GM12864 (cell line): ENCODE measurements at regions not wholly inside any gene's neighbourhood (a gene's known extent, or its start where the extent isn't known, plus 50 kb on each side); places are given as distances from the start of the nearest gene placed in this dataset.

Experiments used
- DNase-seq: peaks from one replicate; pipeline ENCODE4 v3.0.0-alpha.2; 2011; ENCODE audit warnings: low read depth
- H3K4me3 ChIP-seq: 2 replicates; pipeline ENCODE4 v1.5.1; 2011; ENCODE audit warnings: mild to moderate bottlenecking, low read depth, low read length, control low read depth
- TF ChIP-seq, protein P1 (sequence below): IDR thresholded peaks from 2 replicates; pipeline ENCODE4 v1.5.1; 2011; ENCODE audit warnings: low read depth, mild to moderate bottlenecking, moderate library complexity, low read length, control low read depth, inconsistent platforms; ENCODE audit errors: missing control alignments

DNA sequence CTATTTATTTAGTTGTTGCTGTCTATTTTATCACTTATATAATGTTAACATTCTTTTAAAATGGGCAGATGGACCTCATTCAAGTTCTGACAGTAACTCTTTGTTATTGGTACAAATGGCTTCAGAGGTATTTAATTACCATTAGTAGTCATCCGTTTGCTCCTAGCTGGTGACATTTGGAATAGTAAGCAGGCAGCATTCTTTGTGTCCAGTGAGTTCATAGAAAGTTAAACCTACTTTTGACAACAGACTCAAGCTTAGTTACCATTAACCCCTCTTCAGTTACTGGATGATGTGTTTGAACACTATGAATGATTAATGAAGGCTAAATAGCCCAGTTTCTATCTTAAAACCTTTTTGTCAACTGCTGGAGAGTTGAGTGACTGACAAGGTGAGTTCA lies 500.7 kb upstream of the ATP11B start:
- H3K4me3 ChIP-seq, result no peak overlapping the region
- no peak for DNase-seq
- TF ChIP-seq, protein P1, sequence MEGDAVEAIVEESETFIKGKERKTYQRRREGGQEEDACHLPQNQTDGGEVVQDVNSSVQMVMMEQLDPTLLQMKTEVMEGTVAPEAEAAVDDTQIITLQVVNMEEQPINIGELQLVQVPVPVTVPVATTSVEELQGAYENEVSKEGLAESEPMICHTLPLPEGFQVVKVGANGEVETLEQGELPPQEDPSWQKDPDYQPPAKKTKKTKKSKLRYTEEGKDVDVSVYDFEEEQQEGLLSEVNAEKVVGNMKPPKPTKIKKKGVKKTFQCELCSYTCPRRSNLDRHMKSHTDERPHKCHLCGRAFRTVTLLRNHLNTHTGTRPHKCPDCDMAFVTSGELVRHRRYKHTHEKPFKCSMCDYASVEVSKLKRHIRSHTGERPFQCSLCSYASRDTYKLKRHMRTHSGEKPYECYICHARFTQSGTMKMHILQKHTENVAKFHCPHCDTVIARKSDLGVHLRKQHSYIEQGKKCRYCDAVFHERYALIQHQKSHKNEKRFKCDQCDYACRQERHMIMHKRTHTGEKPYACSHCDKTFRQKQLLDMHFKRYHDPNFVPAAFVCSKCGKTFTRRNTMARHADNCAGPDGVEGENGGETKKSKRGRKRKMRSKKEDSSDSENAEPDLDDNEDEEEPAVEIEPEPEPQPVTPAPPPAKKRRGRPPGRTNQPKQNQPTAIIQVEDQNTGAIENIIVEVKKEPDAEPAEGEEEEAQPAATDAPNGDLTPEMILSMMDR, result no peak

DNA sequence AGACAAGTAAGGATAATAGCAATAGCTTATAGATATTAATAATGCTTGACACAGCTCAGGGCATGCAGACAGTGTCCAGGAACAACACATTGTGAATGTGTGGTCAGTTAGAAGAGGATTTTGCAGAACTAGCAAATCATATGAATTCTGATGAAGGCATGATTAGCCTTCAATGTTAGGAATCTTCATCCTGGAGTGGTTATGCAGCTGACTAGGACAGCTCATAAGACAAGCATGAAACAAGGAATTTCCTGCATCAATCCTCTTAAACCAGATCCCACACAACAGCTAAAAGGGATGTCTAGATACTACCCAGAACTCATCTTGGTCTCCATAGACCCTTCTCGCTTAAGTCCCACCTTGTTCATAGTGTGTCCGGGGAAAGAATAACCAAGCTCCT lies 499.0 kb upstream of the ATP11B start:
- no peak for DNase-seq
- TF ChIP-seq, protein P1, result no peak
- H3K4me3 ChIP-seq, result no peak overlapping the region

DNA sequence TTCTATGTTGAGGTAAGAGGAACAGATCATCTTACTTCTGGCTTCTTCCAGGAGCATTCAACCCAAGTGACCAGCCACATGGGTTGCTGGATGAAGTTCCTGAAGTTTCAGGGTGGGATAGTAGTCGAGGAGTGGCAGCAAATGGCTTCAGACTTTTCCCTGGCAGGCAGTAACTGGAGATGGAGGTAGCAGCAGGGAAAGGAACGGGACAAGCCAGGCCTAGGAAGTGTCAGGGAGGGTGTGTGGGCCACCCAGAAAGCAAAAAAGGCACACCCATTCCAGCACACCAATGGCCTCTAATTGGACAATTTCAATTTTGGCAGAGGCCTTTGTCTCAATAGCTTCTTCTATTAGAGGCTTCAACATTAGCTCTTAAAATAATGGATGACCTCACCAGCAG lies 498.6 kb upstream of the ATP11B start:
- no peak overlapping the region for H3K4me3 ChIP-seq
- DNase-seq, result no peak
- TF ChIP-seq, protein P1, result no peak

DNA sequence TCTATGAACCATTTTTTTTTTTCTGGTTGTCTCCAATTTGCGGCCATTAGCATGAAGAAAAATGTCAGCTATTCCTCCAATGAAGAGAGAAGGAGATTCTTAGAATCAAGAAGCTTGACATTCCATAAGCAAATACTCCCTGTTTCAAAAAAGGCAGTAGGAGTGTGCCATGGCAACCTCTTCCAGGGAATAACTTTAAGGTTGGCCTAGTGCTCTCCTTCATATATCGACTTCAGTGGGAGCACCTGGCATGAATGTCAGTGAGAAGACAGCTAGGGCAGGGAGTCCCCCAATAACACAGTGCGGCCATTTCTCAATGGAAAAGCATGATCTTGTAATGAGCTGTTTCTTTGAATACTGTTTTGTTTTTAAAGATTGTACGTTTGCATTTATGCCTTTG lies 493.0 kb upstream of the ATP11B start:
- no peak overlapping the region for H3K4me3 ChIP-seq
- DNase-seq, result no peak
- TF ChIP-seq, protein P1, result no peak

DNA sequence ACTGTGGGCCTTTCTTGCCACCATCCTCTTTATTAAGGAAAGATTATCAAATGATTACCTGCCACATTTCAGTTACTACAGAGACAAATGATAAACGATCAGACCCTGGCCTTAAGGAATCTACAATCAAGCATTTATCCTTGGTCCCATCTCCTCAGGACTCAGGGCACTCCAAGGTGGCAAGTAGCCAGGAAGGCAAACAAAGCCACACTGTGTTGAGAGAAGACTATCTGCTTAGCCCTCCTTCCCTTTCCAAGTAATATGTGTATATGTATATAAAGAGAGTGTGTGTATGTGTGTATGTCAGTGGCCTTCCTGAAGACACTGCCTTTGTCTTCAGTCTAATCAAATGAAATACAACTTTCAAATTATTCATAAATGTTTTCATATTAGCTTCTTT lies 490.1 kb upstream of the ATP11B start:
- TF ChIP-seq, protein P1, result no peak
- no peak overlapping the region for H3K4me3 ChIP-seq
- DNase-seq, result no peak

DNA sequence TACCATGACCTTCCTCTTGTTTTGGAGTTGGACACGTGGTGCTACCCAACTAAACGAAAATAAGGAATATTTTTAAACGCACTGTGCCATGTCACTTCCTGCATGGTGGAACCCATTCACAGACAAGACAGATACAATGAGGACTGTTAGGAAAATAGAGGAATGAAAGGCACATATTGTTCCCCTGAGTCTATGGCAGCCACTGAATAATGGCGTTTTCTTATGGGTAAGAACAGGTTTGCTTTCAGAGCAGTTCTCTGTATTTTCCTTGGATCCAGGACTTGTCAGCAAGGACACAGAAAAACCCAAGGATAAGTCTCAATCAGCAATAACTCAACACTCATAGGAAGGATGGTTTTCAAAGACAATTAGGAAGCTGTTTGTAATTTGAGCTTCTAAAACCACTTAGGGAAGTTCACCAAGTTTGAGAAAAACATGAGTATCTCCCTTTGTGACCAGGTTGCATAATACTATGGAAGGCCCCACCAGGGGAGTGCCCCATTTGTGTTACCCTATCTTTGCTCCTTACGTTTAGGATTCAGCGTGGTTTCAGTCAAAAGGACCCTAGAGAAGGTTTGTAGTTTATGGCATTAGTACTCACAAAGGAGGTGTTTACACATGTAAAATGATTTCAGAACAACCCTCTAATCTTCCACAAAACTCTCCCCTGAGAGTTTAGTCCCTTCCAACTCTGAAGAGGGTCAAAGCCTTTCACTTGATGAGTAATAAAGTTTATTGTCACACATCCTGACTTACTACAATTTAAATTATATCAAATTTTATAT lies 487.2 kb upstream of the ATP11B start:
- no peak overlapping the region for H3K4me3 ChIP-seq
- no peak for DNase-seq
- TF ChIP-seq, protein P1, result no peak

DNA sequence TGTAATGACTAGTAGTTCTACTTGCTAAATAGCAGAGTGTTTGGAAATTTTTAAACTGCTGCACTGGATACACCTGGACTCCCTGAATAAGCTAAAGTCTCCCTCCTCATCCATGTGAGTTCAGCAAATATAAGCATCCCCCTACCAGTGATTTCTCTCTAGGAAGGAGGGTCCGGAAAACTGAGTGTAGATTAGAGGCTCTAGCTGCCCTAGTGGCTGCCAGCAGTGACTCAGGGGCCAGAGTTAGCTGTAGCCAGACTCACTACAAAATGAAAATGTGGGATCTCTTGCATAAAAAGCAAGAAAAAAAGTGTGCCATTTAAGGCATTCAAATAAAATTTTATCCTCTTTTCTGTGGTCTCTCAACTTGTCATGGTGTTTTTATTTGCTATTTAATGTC lies 485.0 kb upstream of the ATP11B start:
- no peak for DNase-seq
- no peak overlapping the region for H3K4me3 ChIP-seq
- TF ChIP-seq, protein P1, result no peak
